ENCODE measurements at regions not wholly inside any gene's neighbourhood (a gene's known extent, or its start where the extent isn't known, plus 50 kb on each side); places are given as distances from the start of the nearest gene placed in this dataset.
"Not testable (repeated sequence)": the region's sequence is repeated elsewhere in the genome, so short reads cannot be mapped to it uniquely, and the experiment has no call there.

- TF ChIP-seq, protein P1, sequence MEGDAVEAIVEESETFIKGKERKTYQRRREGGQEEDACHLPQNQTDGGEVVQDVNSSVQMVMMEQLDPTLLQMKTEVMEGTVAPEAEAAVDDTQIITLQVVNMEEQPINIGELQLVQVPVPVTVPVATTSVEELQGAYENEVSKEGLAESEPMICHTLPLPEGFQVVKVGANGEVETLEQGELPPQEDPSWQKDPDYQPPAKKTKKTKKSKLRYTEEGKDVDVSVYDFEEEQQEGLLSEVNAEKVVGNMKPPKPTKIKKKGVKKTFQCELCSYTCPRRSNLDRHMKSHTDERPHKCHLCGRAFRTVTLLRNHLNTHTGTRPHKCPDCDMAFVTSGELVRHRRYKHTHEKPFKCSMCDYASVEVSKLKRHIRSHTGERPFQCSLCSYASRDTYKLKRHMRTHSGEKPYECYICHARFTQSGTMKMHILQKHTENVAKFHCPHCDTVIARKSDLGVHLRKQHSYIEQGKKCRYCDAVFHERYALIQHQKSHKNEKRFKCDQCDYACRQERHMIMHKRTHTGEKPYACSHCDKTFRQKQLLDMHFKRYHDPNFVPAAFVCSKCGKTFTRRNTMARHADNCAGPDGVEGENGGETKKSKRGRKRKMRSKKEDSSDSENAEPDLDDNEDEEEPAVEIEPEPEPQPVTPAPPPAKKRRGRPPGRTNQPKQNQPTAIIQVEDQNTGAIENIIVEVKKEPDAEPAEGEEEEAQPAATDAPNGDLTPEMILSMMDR (IDR thresholded peaks at IDR 0.05): not testable (repeated sequence)
- TF ChIP-seq POLR2AphosphoS5 (IDR thresholded peaks at IDR 0.05; ENCODE audit: insufficient read depth in 1 of 2, low read depth in 1 of 2); POLR2A (IDR thresholded peaks at IDR 0.05): not testable (repeated sequence)
These were observed 176.2 kb upstream of the FBXL17 start for GRCh38 chr5:108558142-108558541.

Data from vagina (tissue), 2 donors.